HEK293 (cell line): ENCODE measurements at regions not wholly inside any gene's neighbourhood (a gene's known extent, or its start where the extent isn't known, plus 50 kb on each side); places are given as distances from the start of the nearest gene placed in this dataset.

Experiments
- EGR2 ChIP-seq: fragments of 450-650 bp; formaldehyde crosslinking; IDR thresholded peaks from 2 replicates; pipeline ENCODE4 v1.5.1; 2016; ENCODE audit warnings: low read depth, missing biosample characterization, missing genetic modification characterization
- SP2 ChIP-seq: fragments of 450-650 bp; formaldehyde crosslinking; IDR thresholded peaks from 2 replicates; pipeline ENCODE4 v1.5.1; 2016; ENCODE audit warnings: missing biosample characterization, missing genetic modification characterization
- ZBTB44 ChIP-seq: fragments of 450-650 bp; IDR thresholded peaks from 2 replicates; pipeline ENCODE4 v1.5.1; 2018; ENCODE audit warnings: missing biosample characterization, mild to moderate bottlenecking, missing genetic modification characterization
- ZNF121 ChIP-seq: fragments of 450-650 bp; formaldehyde crosslinking; IDR thresholded peaks from 2 replicates; pipeline ENCODE4 v1.5.1; 2016; ENCODE audit warnings: missing biosample characterization, missing genetic modification characterization
- ZNF670 ChIP-seq: fragments of 450-650 bp; formaldehyde crosslinking; IDR thresholded peaks from 2 replicates; pipeline ENCODE4 v1.5.1; 2016; ENCODE audit warnings: missing biosample characterization, missing genetic modification characterization, low read depth
- TF ChIP-seq, protein P1 (sequence below): fragments of 450-650 bp; formaldehyde crosslinking; IDR thresholded peaks from 2 replicates; pipeline ENCODE4 v1.5.1; 2016; ENCODE audit warnings: missing biosample characterization, missing genetic modification characterization
- TF ChIP-seq, protein P2 (sequence below): fragments of 450-650 bp; formaldehyde crosslinking; IDR thresholded peaks from 2 replicates; pipeline ENCODE4 v1.5.1; 2016; ENCODE audit warnings: missing biosample characterization, missing genetic modification characterization, borderline replicate concordance

GRCh38 chr16:62950351-62950750, 914.1 kb upstream of the CDH8 start:
- TF ChIP-seq, protein P1, sequence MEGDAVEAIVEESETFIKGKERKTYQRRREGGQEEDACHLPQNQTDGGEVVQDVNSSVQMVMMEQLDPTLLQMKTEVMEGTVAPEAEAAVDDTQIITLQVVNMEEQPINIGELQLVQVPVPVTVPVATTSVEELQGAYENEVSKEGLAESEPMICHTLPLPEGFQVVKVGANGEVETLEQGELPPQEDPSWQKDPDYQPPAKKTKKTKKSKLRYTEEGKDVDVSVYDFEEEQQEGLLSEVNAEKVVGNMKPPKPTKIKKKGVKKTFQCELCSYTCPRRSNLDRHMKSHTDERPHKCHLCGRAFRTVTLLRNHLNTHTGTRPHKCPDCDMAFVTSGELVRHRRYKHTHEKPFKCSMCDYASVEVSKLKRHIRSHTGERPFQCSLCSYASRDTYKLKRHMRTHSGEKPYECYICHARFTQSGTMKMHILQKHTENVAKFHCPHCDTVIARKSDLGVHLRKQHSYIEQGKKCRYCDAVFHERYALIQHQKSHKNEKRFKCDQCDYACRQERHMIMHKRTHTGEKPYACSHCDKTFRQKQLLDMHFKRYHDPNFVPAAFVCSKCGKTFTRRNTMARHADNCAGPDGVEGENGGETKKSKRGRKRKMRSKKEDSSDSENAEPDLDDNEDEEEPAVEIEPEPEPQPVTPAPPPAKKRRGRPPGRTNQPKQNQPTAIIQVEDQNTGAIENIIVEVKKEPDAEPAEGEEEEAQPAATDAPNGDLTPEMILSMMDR (tag by site-specific recombination): no peak
- TF ChIP-seq SP2 (tag by site-specific recombination): no peak
- no peak for TF ChIP-seq ZNF121
- TF ChIP-seq ZBTB44: no peak
- TF ChIP-seq, protein P2, sequence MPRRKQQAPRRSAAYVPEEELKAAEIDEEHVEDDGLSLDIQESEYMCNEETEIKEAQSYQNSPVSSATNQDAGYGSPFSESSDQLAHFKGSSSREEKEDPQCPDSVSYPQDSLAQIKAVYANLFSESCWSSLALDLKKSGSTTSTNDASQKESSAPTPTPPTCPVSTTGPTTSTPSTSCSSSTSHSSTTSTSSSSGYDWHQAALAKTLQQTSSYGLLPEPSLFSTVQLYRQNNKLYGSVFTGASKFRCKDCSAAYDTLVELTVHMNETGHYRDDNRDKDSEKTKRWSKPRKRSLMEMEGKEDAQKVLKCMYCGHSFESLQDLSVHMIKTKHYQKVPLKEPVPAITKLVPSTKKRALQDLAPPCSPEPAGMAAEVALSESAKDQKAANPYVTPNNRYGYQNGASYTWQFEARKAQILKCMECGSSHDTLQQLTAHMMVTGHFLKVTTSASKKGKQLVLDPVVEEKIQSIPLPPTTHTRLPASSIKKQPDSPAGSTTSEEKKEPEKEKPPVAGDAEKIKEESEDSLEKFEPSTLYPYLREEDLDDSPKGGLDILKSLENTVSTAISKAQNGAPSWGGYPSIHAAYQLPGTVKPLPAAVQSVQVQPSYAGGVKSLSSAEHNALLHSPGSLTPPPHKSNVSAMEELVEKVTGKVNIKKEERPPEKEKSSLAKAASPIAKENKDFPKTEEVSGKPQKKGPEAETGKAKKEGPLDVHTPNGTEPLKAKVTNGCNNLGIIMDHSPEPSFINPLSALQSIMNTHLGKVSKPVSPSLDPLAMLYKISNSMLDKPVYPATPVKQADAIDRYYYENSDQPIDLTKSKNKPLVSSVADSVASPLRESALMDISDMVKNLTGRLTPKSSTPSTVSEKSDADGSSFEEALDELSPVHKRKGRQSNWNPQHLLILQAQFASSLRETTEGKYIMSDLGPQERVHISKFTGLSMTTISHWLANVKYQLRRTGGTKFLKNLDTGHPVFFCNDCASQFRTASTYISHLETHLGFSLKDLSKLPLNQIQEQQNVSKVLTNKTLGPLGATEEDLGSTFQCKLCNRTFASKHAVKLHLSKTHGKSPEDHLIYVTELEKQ: no peak
- no peak for TF ChIP-seq EGR2
- TF ChIP-seq ZNF670: no peak
